Stomach smooth muscle (tissue), 2 donors: ENCODE measurements at regions not wholly inside any gene's neighbourhood (a gene's known extent, or its start where the extent isn't known, plus 50 kb on each side); places are given as distances from the start of the nearest gene placed in this dataset.

ENCODE experiments used
- H3K27ac ChIP-seq: one replicate; pipeline ENCODE4 v1.7.0; 2013; ENCODE audit warnings: mild to moderate bottlenecking, low read length, inconsistent platforms
- H3K27me3 ChIP-seq, 2 donors: one replicate each; pipeline ENCODE4 v1.7.0; 2013; ENCODE audit warnings: low read length in 2 of 2; ENCODE audit not compliant: insufficient read depth in 2 of 2, control insufficient read depth in 1 of 2
- H3K36me3 ChIP-seq, 2 donors: one replicate each; pipeline ENCODE4 v1.7.0; 2013; ENCODE audit warnings: low read length in 2 of 2; ENCODE audit not compliant: control insufficient read depth in 2 of 2, insufficient read depth in 2 of 2
- H3K4me1 ChIP-seq: one replicate; pipeline ENCODE4 v1.7.0; 2013; ENCODE audit warnings: low read length; ENCODE audit not compliant: control insufficient read depth, insufficient read depth
- H3K4me3 ChIP-seq, 2 donors: one replicate each; pipeline ENCODE4 v1.7.0; 2013; ENCODE audit warnings: low read length in 2 of 2
- H3K9ac ChIP-seq, 2 donors: one replicate each; pipeline ENCODE4 v1.7.0; 2013; ENCODE audit warnings: low read length in 2 of 2, mild to moderate bottlenecking in 1 of 2
- H3K9me3 ChIP-seq, 2 donors: one replicate each; pipeline ENCODE4 v1.7.0; 2013; ENCODE audit warnings: low read length in 2 of 2; ENCODE audit not compliant: control insufficient read depth in 2 of 2
- donor health status: healthy.
- donor health status: Pancreatic carcinoma.

DNA sequence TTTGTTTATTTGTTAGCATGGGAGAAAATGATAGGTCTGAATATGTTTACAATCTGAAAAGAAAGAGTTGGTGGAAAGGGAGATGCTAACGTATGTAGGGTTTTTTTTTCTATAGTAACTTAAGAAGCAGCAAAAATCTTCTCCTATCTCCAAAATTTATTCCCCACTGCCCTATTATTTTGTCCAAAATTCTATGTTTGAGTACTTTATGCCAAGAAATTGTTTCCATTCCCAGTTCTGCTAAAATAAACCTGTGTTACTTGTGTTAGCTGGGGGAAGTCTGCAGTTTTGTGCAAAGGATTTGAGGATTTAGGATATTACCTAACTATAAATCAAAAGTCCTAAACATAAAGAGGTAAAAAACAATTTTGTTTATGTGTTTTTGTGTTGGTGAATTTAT, 2770.4 kb upstream of the PCDH20 start:
- H3K9me3 ChIP-seq, result no peaks in the 10 kb centered on the region
- no peak overlapping the region for H3K4me3 ChIP-seq
- no peak overlapping the region for H3K27ac ChIP-seq
- no peaks in the 10 kb centered on the region for H3K4me1 ChIP-seq
- no peaks in the 10 kb centered on the region for H3K27me3 ChIP-seq
- no peak overlapping the region for H3K9ac ChIP-seq
- no peaks in the 10 kb centered on the region for H3K36me3 ChIP-seq

DNA sequence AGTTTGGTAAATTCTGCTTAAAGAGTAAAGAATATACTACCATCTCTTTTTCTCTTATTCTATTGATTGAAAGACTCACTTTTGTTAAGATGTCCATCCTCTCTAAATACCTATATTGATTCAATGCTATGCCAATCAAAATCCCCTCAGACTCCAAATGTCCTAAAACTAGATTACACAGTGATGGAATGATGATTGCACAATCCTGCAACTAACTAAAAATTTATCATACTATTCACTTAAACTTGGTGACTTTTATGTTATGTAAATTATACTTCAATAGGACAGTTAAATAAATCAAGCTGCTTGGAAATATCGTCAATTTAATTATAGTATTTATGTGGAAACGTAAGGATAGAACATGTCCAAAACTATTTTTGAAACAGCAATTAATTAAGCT, 2765.1 kb upstream of the PCDH20 start:
- Histone ChIP-seq H3K36me3 (no peaks in the 10 kb centered on the region), H3K27me3 (no peaks in the 10 kb centered on the region), H3K27ac (no peak overlapping the region), H3K9ac (no peak overlapping the region), H3K4me3 (no peak overlapping the region), H3K4me1 (no peaks in the 10 kb centered on the region), H3K9me3 (no peaks in the 10 kb centered on the region)

DNA sequence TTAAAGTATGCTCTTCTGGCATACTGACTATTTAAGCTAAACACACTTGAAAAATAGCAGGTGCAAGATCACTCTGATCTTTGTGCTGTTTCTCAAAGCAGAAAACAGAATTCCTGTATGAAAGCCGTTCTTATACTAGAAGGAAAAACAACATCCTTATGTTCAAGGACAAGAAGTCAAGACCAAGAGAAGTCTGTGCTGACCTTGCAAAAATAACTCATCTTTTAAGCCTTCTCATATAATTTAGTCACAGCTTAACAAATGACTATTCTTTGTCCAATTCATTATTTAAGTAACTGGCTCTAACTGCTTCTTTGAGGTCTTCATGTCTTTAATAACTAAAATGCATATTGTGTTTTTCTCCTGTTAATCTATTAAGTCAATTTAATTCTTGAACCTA, 2750.2 kb upstream of the PCDH20 start:
- H3K36me3 ChIP-seq, result no peaks in the 10 kb centered on the region
- no peak overlapping the region for H3K27ac ChIP-seq
- H3K4me1 ChIP-seq, result no peaks in the 10 kb centered on the region
- H3K27me3 ChIP-seq, result no peaks in the 10 kb centered on the region
- H3K9ac ChIP-seq, result no peak overlapping the region
- H3K9me3 ChIP-seq, result no peaks in the 10 kb centered on the region
- no peak overlapping the region for H3K4me3 ChIP-seq

DNA sequence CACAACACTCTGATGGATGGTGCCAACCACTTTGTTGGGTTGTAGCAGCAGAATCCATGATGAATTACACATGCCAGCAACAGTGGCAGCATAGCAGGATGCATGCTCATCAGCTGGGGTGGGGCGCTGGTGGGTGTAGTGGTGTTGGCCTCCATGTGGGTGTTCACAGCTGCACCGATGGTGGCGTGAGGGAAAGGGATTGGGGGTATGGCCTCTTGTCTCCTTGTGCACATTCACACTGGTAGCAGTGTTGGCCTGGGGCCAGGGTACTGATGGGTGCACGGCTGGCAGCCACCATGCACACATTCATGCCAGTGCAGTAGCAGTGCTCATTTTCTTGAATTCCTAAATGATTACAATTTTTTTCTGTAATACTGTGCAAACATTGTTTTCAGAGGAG, 2748.8 kb upstream of the PCDH20 start:
- Histone ChIP-seq H3K9ac (no peak overlapping the region), H3K4me1 (no peaks in the 10 kb centered on the region), H3K9me3 (no peaks in the 10 kb centered on the region), H3K27me3 (no peaks in the 10 kb centered on the region), H3K4me3 (no peak overlapping the region), H3K27ac (no peak overlapping the region), H3K36me3 (no peaks in the 10 kb centered on the region)

DNA sequence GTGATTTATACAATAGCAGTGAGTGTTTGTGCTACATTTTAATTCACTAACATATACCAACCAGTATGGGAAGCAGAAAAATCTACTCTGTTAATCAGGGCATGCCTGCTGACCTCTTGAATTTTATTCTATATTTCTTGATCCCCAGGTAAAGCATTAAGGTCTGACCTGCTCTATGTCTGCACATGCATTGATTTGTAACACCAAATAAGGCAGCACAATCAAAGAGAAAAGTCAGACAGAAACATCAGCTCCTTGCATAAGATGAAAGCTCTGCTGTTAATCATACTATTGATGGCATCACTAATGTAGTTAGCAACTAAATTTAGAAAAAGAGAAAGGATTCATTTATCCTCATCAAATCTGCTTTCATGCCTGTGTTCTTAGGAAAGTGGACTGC, 2744.8 kb upstream of the PCDH20 start:
- Histone ChIP-seq H3K4me1 (no peaks in the 10 kb centered on the region), H3K27ac (no peak overlapping the region), H3K4me3 (no peak overlapping the region), H3K36me3 (no peaks in the 10 kb centered on the region), H3K27me3 (no peaks in the 10 kb centered on the region), H3K9me3 (no peaks in the 10 kb centered on the region), H3K9ac (no peak overlapping the region)

DNA sequence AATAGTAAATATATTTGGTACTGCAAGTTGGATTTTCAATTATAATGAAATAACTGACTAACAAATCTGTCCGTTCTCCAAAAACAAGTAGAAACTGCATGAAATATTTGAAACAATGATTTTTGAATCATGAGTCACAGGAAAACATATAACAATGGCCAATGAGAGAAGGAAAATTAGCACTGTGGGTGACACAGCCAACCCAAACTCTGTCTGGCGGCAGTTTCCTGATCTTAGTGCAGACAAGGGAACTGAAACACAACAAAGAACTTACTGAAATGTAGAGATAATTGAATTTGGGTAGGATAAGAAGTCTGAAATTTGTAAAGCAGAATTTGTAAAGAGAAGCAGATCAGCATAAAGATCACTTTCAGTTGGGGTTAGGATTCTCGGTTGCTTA, 2743.3 kb upstream of the PCDH20 start:
- H3K27ac ChIP-seq, result no peak overlapping the region
- H3K9ac ChIP-seq, result no peak overlapping the region
- H3K36me3 ChIP-seq, result no peaks in the 10 kb centered on the region
- no peaks in the 10 kb centered on the region for H3K4me1 ChIP-seq
- no peaks in the 10 kb centered on the region for H3K9me3 ChIP-seq
- no peak overlapping the region for H3K4me3 ChIP-seq
- no peaks in the 10 kb centered on the region for H3K27me3 ChIP-seq

DNA sequence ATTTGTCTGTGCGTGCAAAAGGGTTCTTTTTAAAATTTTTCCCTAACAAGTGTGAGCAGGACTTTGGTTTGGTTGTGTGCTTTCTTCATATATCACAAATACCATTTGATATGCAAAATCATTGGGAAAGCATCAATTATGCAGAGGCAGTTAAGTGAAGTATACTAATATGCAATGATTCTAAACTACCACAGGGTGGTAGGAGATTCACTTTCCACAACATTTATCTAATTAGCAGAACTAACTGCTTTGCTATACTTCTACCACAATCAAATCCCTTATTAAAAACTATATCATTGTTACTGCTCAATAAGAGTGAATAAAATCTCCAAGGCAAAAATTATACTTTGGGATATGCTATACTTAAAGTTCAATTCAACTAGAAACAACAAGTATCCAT, 2738.9 kb upstream of the PCDH20 start:
- H3K9ac ChIP-seq, result no peak overlapping the region
- no peaks in the 10 kb centered on the region for H3K4me1 ChIP-seq
- no peaks in the 10 kb centered on the region for H3K27me3 ChIP-seq
- no peaks in the 10 kb centered on the region for H3K36me3 ChIP-seq
- H3K4me3 ChIP-seq, result no peak overlapping the region
- no peak overlapping the region for H3K27ac ChIP-seq
- H3K9me3 ChIP-seq, result no peaks in the 10 kb centered on the region

DNA sequence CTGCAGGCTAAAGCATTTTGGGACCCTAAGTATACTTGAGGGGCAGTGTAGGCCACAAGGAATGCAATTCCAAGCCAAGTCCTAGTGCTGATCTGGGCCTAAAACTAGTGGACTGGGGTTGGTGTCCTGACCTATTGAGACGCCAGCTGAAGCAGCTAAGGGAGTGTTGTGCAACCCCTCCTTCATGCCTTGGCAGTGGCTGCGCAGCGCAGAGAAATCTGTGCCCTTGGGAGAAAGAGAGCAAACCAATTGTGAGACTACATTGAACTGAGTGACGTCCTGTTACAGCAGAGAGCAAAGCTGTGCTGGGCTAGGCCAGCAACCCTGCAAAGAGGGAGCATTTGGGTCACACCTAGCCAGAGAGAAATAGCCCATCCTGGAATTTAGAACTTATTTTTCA, 2715.0 kb upstream of the PCDH20 start:
- H3K36me3 ChIP-seq, result no peaks in the 10 kb centered on the region
- no peak overlapping the region for H3K27ac ChIP-seq
- no peak overlapping the region for H3K9ac ChIP-seq
- no peaks in the 10 kb centered on the region for H3K9me3 ChIP-seq
- no peaks in the 10 kb centered on the region for H3K4me1 ChIP-seq
- no peak overlapping the region for H3K4me3 ChIP-seq
- no peaks in the 10 kb centered on the region for H3K27me3 ChIP-seq

DNA sequence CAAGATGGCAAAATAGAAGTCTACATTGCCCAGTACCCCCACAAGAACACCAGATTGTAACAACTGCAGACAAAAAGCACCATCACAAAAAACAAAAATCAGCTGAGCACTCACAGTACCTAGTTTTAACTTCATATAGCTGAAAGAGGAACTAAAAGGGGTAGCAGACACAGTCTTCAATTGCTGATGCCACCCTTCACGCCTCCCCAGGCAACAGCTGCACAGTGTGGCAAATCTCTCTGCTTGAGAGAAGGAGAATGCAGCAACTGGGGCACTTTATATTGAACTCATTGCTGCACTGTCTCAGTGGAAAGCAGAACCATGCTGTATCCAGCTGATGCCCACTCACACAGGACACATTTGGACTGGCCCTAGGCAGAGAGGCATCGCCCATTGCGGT, 2714.5 kb upstream of the PCDH20 start:
- H3K4me3 ChIP-seq, result no peak overlapping the region
- no peaks in the 10 kb centered on the region for H3K9me3 ChIP-seq
- no peaks in the 10 kb centered on the region for H3K36me3 ChIP-seq
- H3K27me3 ChIP-seq, result no peaks in the 10 kb centered on the region
- no peaks in the 10 kb centered on the region for H3K4me1 ChIP-seq
- no peak overlapping the region for H3K9ac ChIP-seq
- no peak overlapping the region for H3K27ac ChIP-seq

DNA sequence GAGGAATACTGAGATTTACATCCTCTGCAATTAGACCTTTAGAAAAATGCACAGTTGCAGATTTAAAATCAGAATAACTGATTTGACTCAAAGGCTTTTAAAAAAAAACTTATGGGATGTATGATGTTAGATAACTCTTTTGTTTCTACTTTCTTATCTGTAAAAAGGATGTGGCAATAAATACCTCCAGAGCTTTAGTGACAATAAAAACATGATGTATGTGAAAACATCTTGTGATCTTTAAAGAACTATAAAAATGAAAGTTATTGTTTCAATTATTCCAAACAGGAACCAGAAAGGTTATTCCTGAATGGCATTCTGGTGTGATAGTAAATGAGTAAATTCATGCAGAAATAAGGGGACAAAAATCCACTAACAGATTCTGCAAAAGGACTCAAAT, 2712.2 kb upstream of the PCDH20 start:
- H3K36me3 ChIP-seq, result no peaks in the 10 kb centered on the region
- H3K27me3 ChIP-seq, result no peaks in the 10 kb centered on the region
- H3K9me3 ChIP-seq, result no peaks in the 10 kb centered on the region
- H3K9ac ChIP-seq, result no peak overlapping the region
- no peak overlapping the region for H3K27ac ChIP-seq
- H3K4me1 ChIP-seq, result no peaks in the 10 kb centered on the region
- no peak overlapping the region for H3K4me3 ChIP-seq

DNA sequence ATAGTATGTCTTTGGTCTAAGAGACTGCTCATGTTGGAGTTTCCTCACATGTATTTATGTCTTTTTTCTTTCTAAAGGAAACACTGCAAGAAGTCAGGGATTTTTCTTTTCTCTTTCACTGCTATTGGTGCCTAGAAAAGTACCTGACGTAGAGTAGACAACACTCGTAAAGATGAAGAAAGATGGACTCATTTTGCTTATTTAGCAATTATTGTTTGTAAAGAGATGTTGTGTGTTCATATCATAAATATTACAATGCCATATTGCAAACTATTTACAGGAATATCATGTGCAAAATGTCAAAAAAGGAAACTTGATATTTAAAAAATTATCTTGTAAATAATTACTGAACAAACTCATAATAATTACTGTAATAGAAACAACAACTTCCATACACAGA, 2711.5 kb upstream of the PCDH20 start:
- Histone ChIP-seq H3K9ac (no peak overlapping the region), H3K4me3 (no peak overlapping the region), H3K27ac (no peak overlapping the region), H3K36me3 (no peaks in the 10 kb centered on the region), H3K27me3 (no peaks in the 10 kb centered on the region), H3K9me3 (no peaks in the 10 kb centered on the region), H3K4me1 (no peaks in the 10 kb centered on the region)
